Body of pancreas (tissue), 4 donors: ENCODE measurements at regions not wholly inside any gene's neighbourhood (a gene's known extent, or its start where the extent isn't known, plus 50 kb on each side); places are given as distances from the start of the nearest gene placed in this dataset.

Experiments used
- CTCF ChIP-seq, 7 experiments: fragments of 450-650 bp in 4 of 7; fragments of 200-600 bp in 3 of 7; sonication (generic) in 3 of 7; IDR thresholded peaks; one replicate each; pipeline ENCODE4 v1.5.1; 2016 to 2019; ENCODE audit warnings: antibody characterized with exemption in 7 of 7
- POLR2A ChIP-seq, 3 donors: fragments of 450-650 bp; IDR thresholded peaks; one replicate each; pipeline ENCODE4 v1.6.1; 2016; ENCODE audit warnings: antibody characterized with exemption in 3 of 3, mild to moderate bottlenecking in 2 of 3

GRCh38 chr2:19742872-19743271 is 158.9 kb downstream of the TTC32 start:
- TF ChIP-seq CTCF (IDR thresholded peaks at IDR 0.05) (no peak), POLR2A (IDR thresholded peaks at IDR 0.05) (no peak)
